GM21360 (cell line): ENCODE measurements at regions not wholly inside any gene's neighbourhood (a gene's known extent, or its start where the extent isn't known, plus 50 kb on each side); places are given as distances from the start of the nearest gene placed in this dataset.
"Not testable (repeated sequence)": the region's sequence is repeated elsewhere in the genome, so short reads cannot be mapped to it uniquely, and the experiment has no call there.

Source experiments
- ATAC-seq: cut with Tn5 transposase; IDR thresholded peaks from one replicate; pipeline ENCODE4 v1.9.1; 2021; ENCODE audit warnings: mild to moderate bottlenecking, moderate library complexity; ENCODE audit not compliant: unreplicated experiment

GRCh38 chr2:90216801-90217200 lies 1525.3 kb downstream of the RPIA start:
- ATAC-seq = not testable (repeated sequence)

GRCh38 chr2:90218534-90218933 lies 1527.1 kb downstream of the RPIA start:
- not testable (repeated sequence) for ATAC-seq

GRCh38 chr2:90220623-90221299 lies 1529.3 kb downstream of the RPIA start:
- ATAC-seq = not testable (repeated sequence)

GRCh38 chr2:90221300-90221651 lies 1529.8 kb downstream of the RPIA start:
- no peak for ATAC-seq

- ATAC-seq = not testable (repeated sequence)
Observed at GRCh38 chr2:90224767-90225166, 1533.3 kb downstream of the RPIA start.

- peak; percentile 57 for ATAC-seq
Observed at GRCh38 chr2:90226465-90227072, 1535.1 kb downstream of the RPIA start.

- ATAC-seq = not testable (repeated sequence)
Observed at GRCh38 chr2:90231199-90231598, 1539.7 kb downstream of the RPIA start.

GRCh38 chr2:90235452-90235851 lies 1544.0 kb downstream of the RPIA start:
- not testable (repeated sequence) for ATAC-seq

- not testable (repeated sequence) for ATAC-seq
Observed at GRCh38 chr2:90237923-90238361, 1546.5 kb downstream of the RPIA start.

GRCh38 chr2:90238505-90239230 lies 1547.2 kb downstream of the RPIA start:
- ATAC-seq = not testable (repeated sequence)

- ATAC-seq = not testable (repeated sequence)
Observed at GRCh38 chr2:90239769-90240168, 1548.3 kb downstream of the RPIA start.

GRCh38 chr2:90244902-90245765 lies 1553.7 kb downstream of the RPIA start:
- not testable (repeated sequence) for ATAC-seq

- not testable (repeated sequence) for ATAC-seq
Observed at GRCh38 chr2:90248400-90248799, 1556.9 kb downstream of the RPIA start.

- not testable (repeated sequence) for ATAC-seq
Observed at GRCh38 chr2:90250350-90250749, 1558.9 kb downstream of the RPIA start.

- ATAC-seq = not testable (repeated sequence)
Observed at GRCh38 chr2:90251576-90251975, 1560.1 kb downstream of the RPIA start.

- ATAC-seq = not testable (repeated sequence)
Observed at GRCh38 chr2:90253306-90253705, 1561.8 kb downstream of the RPIA start.

- not testable (repeated sequence) for ATAC-seq
Observed at GRCh38 chr2:90266888-90267287, 1575.4 kb downstream of the RPIA start.

GRCh38 chr2:90287751-90288150 lies 1596.3 kb downstream of the RPIA start:
- not testable (repeated sequence) for ATAC-seq

GRCh38 chr2:90288396-90288795 lies 1596.9 kb downstream of the RPIA start:
- ATAC-seq = not testable (repeated sequence)

- ATAC-seq = not testable (repeated sequence)
Observed at GRCh38 chr2:90289291-90289980, 1598.0 kb downstream of the RPIA start.
